ENCODE measurements at regions not wholly inside any gene's neighbourhood (a gene's known extent, or its start where the extent isn't known, plus 50 kb on each side); places are given as distances from the start of the nearest gene placed in this dataset.

- Histone ChIP-seq H3K9me3 (ENCODE audit: low read length) (no peaks in the 10 kb centered on the region), H3K27ac (ENCODE audit: low read length) (no peak overlapping the region), H3K9me2 (replicated peaks; ENCODE audit: low read length) (no peaks in the 10 kb centered on the region), H3K4me1 (ENCODE audit: insufficient read depth, low read length) (no peaks in the 10 kb centered on the region), H3K9ac (ENCODE audit: low read length) (no peak overlapping the region), H3K36me3 (ENCODE audit: low read depth, low read length) (no peaks in the 10 kb centered on the region), H2AFZ (ENCODE audit: low read length) (no peak overlapping the region), H3F3A (ENCODE audit: low read length, unreplicated experiment) (no peaks in the 10 kb centered on the region), H3K4me3 (ENCODE audit: low read length) (no peak overlapping the region), H3K27me3 (ENCODE audit: low read length) (no peaks in the 10 kb centered on the region), H3K79me2 (ENCODE audit: low read length) (no peaks in the 10 kb centered on the region), H4K20me1 (ENCODE audit: low read length) (no peaks in the 10 kb centered on the region), H3K4me2 (ENCODE audit: low read length) (no peak overlapping the region)
- POLR2A ChIA-PET (ENCODE audit: unreplicated experiment): no interaction called here
- CTCF ChIA-PET: no interaction called here
- no TSS peak for BruUV-seq (replicated peaks)
- intact Hi-C loops (cut with micrococcal nuclease): no loop called here
- ATAC-seq (no peak), DNase-seq (no peak)
- no peak for TF ChIP-seq CTCF (conservative IDR thresholded peaks at IDR 0.05; ENCODE audit: low read depth, low read length)
- no peak for TF ChIP-seq EZH2 (IDR thresholded peaks at IDR 0.05; ENCODE audit: low read length, unreplicated experiment)
- TF ChIP-seq EZH2phosphoT487 (IDR thresholded peaks at IDR 0.05; ENCODE audit: borderline replicate concordance, low read length): no peak
These were observed 453.9 kb downstream of the ENC1 start for GRCh38 chr5:74186356-74187315.

- Histone ChIP-seq H2AFZ (ENCODE audit: low read length) (no peak overlapping the region), H3F3A (ENCODE audit: low read length, unreplicated experiment) (no peaks in the 10 kb centered on the region), H3K4me1 (ENCODE audit: insufficient read depth, low read length) (no peaks in the 10 kb centered on the region), H3K9me2 (replicated peaks; ENCODE audit: low read length) (no peaks in the 10 kb centered on the region), H3K4me3 (ENCODE audit: low read length) (no peak overlapping the region), H3K4me2 (ENCODE audit: low read length) (no peak overlapping the region), H3K9ac (ENCODE audit: low read length) (no peak overlapping the region), H3K27ac (ENCODE audit: low read length) (no peak overlapping the region), H3K9me3 (ENCODE audit: low read length) (no peaks in the 10 kb centered on the region), H4K20me1 (ENCODE audit: low read length) (no peaks in the 10 kb centered on the region), H3K36me3 (ENCODE audit: low read depth, low read length) (no peaks in the 10 kb centered on the region), H3K27me3 (ENCODE audit: low read length) (no peaks in the 10 kb centered on the region), H3K79me2 (ENCODE audit: low read length) (no peaks in the 10 kb centered on the region)
- no peak for ATAC-seq
- intact Hi-C loops (cut with micrococcal nuclease): no loop called here
- ChIA-PET POLR2A (ENCODE audit: unreplicated experiment) (no interaction called here), CTCF (no interaction called here)
- DNase-seq: no peak
- TF ChIP-seq CTCF (conservative IDR thresholded peaks at IDR 0.05; ENCODE audit: low read depth, low read length) (no peak), EZH2 (IDR thresholded peaks at IDR 0.05; ENCODE audit: low read length, unreplicated experiment) (no peak), EZH2phosphoT487 (IDR thresholded peaks at IDR 0.05; ENCODE audit: borderline replicate concordance, low read length) (no peak)
- no TSS peak for BruUV-seq (replicated peaks)
These were observed 454.9 kb downstream of the ENC1 start for GRCh38 chr5:74185599-74185998.

GRCh38 chr5:74184649-74185048, 455.9 kb downstream of the ENC1 start:
- Histone ChIP-seq H3F3A (ENCODE audit: low read length, unreplicated experiment) (no peaks in the 10 kb centered on the region), H2AFZ (ENCODE audit: low read length) (no peak overlapping the region), H3K4me2 (ENCODE audit: low read length) (no peak overlapping the region), H3K79me2 (ENCODE audit: low read length) (no peaks in the 10 kb centered on the region), H3K36me3 (ENCODE audit: low read depth, low read length) (no peaks in the 10 kb centered on the region), H3K9ac (ENCODE audit: low read length) (no peak overlapping the region), H3K27ac (ENCODE audit: low read length) (no peak overlapping the region), H3K9me3 (ENCODE audit: low read length) (no peaks in the 10 kb centered on the region), H3K9me2 (replicated peaks; ENCODE audit: low read length) (no peaks in the 10 kb centered on the region), H3K4me1 (ENCODE audit: insufficient read depth, low read length) (no peaks in the 10 kb centered on the region), H3K27me3 (ENCODE audit: low read length) (no peaks in the 10 kb centered on the region), H4K20me1 (ENCODE audit: low read length) (no peaks in the 10 kb centered on the region), H3K4me3 (ENCODE audit: low read length) (no peak overlapping the region)
- ChIA-PET CTCF (no interaction called here), POLR2A (ENCODE audit: unreplicated experiment) (no interaction called here)
- intact Hi-C loops (cut with micrococcal nuclease): no loop called here
- ATAC-seq (no peak), DNase-seq (no peak)
- no TSS peak for BruUV-seq (replicated peaks)
- TF ChIP-seq CTCF (conservative IDR thresholded peaks at IDR 0.05; ENCODE audit: low read depth, low read length): no peak
- no peak for TF ChIP-seq EZH2 (IDR thresholded peaks at IDR 0.05; ENCODE audit: low read length, unreplicated experiment)
- TF ChIP-seq EZH2phosphoT487 (IDR thresholded peaks at IDR 0.05; ENCODE audit: borderline replicate concordance, low read length): no peak
